Smooth muscle cell (in vitro differentiated cells): ENCODE measurements at regions not wholly inside any gene's neighbourhood (a gene's known extent, or its start where the extent isn't known, plus 50 kb on each side); places are given as distances from the start of the nearest gene placed in this dataset.

Experiments
- DNase-seq: peaks from one replicate; lab custom pipeline; 2025; ENCODE audit not compliant: unreplicated experiment; lab: John Stamatoyannopoulos, UW
- H2AFZ ChIP-seq: fragments of 200-600 bp; sonication (generic); 2 replicates; pipeline ENCODE4 v1.6.0; 2016; ENCODE audit warnings: antibody characterized with exemption, low read depth, mild to moderate bottlenecking
- H3F3A ChIP-seq: fragments of 200-600 bp; sonication (generic); 2 replicates; pipeline ENCODE4 v1.6.0; 2017; ENCODE audit warnings: antibody characterized with exemption, low read depth
- H3K27ac ChIP-seq: fragments of 200-600 bp; sonication (generic); 2 replicates; pipeline ENCODE4 v1.5.1; 2016; ENCODE audit warnings: low read depth, mild to moderate bottlenecking
- H3K27me3 ChIP-seq: fragments of 200-600 bp; sonication (generic); 2 replicates; pipeline ENCODE4 v1.6.1; 2016; ENCODE audit warnings: low read depth, mild to moderate bottlenecking
- H3K36me3 ChIP-seq: fragments of 200-600 bp; sonication (generic); 2 replicates; pipeline ENCODE4 v1.5.1; 2016; ENCODE audit warnings: low read depth
- H3K4me1 ChIP-seq: fragments of 200-600 bp; sonication (generic); 2 replicates; pipeline ENCODE4 v1.5.1; 2016; ENCODE audit warnings: low read depth
- H3K4me2 ChIP-seq: fragments of 200-600 bp; sonication (generic); 2 replicates; pipeline ENCODE4 v1.6.0; 2016; ENCODE audit warnings: mild to moderate bottlenecking
- H3K4me3 ChIP-seq: fragments of 200-600 bp; sonication (generic); 2 replicates; pipeline ENCODE4 v1.5.1; 2016; ENCODE audit warnings: mild to moderate bottlenecking
- H3K79me2 ChIP-seq: fragments of 200-600 bp; sonication (generic); 2 replicates; pipeline ENCODE4 v1.6.0; 2016; ENCODE audit warnings: low read depth, mild to moderate bottlenecking
- H3K9ac ChIP-seq: fragments of 200-600 bp; sonication (generic); 2 replicates; pipeline ENCODE4 v1.6.0; 2016; ENCODE audit warnings: low read depth
- H3K9me3 ChIP-seq: fragments of 200-600 bp; sonication (generic); replicated peaks from 2 replicates; pipeline ENCODE4 v1.5.1; 2016; ENCODE audit warnings: low read depth
- H4K20me1 ChIP-seq: fragments of 200-600 bp; sonication (generic); 2 replicates; pipeline ENCODE4 v1.6.0; 2016; ENCODE audit warnings: low read depth
- WGBS: methylation state at CpG from one replicate; pipeline ENCODE4 v1.1.7; 2016; ENCODE audit warnings: low lambda C conversion rate; 5-methylcytosine and 5-hydroxymethylcytosine counted together
- TF ChIP-seq, protein P1 (sequence below): fragments of 200-600 bp; sonication (generic); IDR thresholded peaks from 2 replicates; pipeline ENCODE4 v1.5.1; 2017; ENCODE audit warnings: borderline replicate concordance, mild to moderate bottlenecking, antibody characterized with exemption; ENCODE audit not compliant: insufficient read depth, poor library complexity, severe bottlenecking

DNA sequence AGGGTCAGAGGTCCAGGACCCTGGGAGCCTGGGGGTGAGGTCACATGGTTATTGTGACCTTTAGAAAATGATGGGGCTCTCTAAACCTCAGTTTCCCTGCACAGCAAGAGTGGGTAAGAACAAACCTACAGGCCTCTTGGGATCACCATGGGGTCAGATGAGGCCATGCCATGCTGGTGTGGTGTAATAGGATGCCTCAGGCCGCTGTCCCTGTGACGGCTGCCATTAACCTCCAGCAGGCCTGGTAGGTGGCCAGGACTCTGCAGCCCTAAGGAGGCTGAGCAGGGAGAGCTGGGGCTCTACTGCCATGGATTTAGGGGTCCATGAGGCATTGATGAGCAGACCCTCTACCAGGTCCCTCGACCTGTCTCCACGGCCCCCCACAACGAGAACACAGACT is 265.5 kb downstream of the CTTN start:
- Histone ChIP-seq H3K4me2 (no peak overlapping the region), H3K27ac (no peak overlapping the region), H4K20me1 (peaks cover 10% of the 10 kb centered on the region), H3F3A (no peaks in the 10 kb centered on the region), H2AFZ (no peak overlapping the region), H3K4me3 (no peak overlapping the region), H3K4me1 (peaks cover 9% of the 10 kb centered on the region), H3K36me3 (no peaks in the 10 kb centered on the region), H3K9ac (no peak overlapping the region), H3K27me3 (peaks cover 29% of the 10 kb centered on the region), H3K79me2 (no peaks in the 10 kb centered on the region), H3K9me3 (no peaks in the 10 kb centered on the region)
- WGBS, result 89% methylated on average over 5 of the region's 5 CpGs
- TF ChIP-seq, protein P1, sequence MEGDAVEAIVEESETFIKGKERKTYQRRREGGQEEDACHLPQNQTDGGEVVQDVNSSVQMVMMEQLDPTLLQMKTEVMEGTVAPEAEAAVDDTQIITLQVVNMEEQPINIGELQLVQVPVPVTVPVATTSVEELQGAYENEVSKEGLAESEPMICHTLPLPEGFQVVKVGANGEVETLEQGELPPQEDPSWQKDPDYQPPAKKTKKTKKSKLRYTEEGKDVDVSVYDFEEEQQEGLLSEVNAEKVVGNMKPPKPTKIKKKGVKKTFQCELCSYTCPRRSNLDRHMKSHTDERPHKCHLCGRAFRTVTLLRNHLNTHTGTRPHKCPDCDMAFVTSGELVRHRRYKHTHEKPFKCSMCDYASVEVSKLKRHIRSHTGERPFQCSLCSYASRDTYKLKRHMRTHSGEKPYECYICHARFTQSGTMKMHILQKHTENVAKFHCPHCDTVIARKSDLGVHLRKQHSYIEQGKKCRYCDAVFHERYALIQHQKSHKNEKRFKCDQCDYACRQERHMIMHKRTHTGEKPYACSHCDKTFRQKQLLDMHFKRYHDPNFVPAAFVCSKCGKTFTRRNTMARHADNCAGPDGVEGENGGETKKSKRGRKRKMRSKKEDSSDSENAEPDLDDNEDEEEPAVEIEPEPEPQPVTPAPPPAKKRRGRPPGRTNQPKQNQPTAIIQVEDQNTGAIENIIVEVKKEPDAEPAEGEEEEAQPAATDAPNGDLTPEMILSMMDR, result no peak
- no peak for DNase-seq

DNA sequence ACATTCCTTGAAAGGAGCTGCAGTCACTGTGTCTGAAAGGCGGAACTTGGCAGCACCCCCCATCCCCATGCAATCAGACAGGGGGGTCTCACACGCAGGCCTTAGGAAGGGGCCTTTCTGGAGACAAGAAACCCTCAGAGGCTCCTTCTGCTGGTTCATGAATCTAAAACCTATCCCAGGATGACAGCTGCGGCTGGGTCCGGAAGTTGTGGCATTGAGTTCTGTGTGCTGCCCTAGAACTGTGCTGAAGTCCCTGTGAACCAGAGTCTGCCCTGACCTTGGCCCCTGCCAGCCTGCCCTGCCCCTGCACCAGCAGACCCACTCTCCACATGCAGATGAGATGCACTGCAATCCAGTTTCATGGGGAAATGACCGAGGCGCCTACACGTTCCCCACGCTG is 268.0 kb downstream of the CTTN start:
- Histone ChIP-seq H3K79me2 (no peaks in the 10 kb centered on the region), H2AFZ (no peak overlapping the region), H3K36me3 (no peaks in the 10 kb centered on the region), H3K9ac (no peak overlapping the region), H3F3A (no peaks in the 10 kb centered on the region), H3K27me3 (peaks cover 21% of the 10 kb centered on the region), H3K4me1 (peaks cover 9% of the 10 kb centered on the region), H4K20me1 (peaks cover 10% of the 10 kb centered on the region), H3K4me3 (no peak overlapping the region), H3K27ac (no peak overlapping the region), H3K9me3 (no peaks in the 10 kb centered on the region), H3K4me2 (no peak overlapping the region)
- TF ChIP-seq, protein P1, result no peak
- no peak for DNase-seq
- WGBS, result 91% methylated on average over 8 of the region's 8 CpGs

DNA sequence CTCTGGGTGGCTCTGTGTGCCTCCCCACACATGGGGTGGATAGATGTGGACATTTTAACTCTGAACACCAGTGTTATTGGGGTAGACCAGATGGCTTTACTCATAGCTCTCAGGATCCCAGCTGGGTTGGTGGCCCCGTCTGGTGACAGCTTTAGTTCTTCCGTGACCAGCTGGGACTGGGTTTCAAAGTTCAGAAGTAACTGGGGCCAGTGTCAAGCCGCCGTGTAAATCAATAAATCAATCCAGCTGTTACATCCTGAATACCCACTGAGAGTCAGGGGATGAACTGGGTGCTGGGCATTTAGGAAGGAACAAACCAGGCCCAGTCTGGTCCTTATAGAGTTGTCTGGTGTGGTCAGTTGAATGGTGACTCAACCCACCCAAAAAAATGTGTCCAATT is 269.4 kb downstream of the CTTN start:
- 89% methylated on average over 4 of the region's 4 CpGs for WGBS
- H3K4me3 ChIP-seq, result no peak overlapping the region

More for the DNA sequence above, 269.4 kb downstream of the CTTN start:
- Histone ChIP-seq H3K27me3 (peaks cover 7% of the 10 kb centered on the region), H3K79me2 (no peaks in the 10 kb centered on the region), H3K9ac (no peak overlapping the region), H3F3A (no peaks in the 10 kb centered on the region), H3K36me3 (no peaks in the 10 kb centered on the region), H3K9me3 (no peaks in the 10 kb centered on the region), H3K4me1 (peaks cover under 1% of the 10 kb centered on the region), H2AFZ (no peak overlapping the region), H3K4me2 (no peak overlapping the region), H4K20me1 (peaks cover 2% of the 10 kb centered on the region), H3K27ac (no peak overlapping the region)
- no peak for DNase-seq
- TF ChIP-seq, protein P1, result no peak
